K562 (cell line): ENCODE measurements at regions not wholly inside any gene's neighbourhood (a gene's known extent, or its start where the extent isn't known, plus 50 kb on each side); places are given as distances from the start of the nearest gene placed in this dataset.

Experiments used
- ATAC-seq: fragments of 200-7000 bp; cut with Tn5 transposase; 3 replicates; pipeline ENCODE4 v1.9.1; 2020; ENCODE audit warnings: moderate library complexity
- BruUV-seq: library from RNA; stranded (reverse); fragments of 400-500 nt; replicated peaks from 2 replicates; lab custom pipeline; 2021; lab: Mats Ljungman, UMichigan
- CTCF ChIA-PET: fragments of 300-600 bp; formaldehyde crosslinking; extraction: SDS; loops from one replicate; lab custom pipeline; 2021; ENCODE audit warnings: low intra/inter-chr PET ratio; lab: Yijun Ruan, JAX
- POLR2A ChIA-PET: fragments of 300-600, 350-650 bp; sonication (Branson Sonifier 250); formaldehyde crosslinking; extraction: SDS; loops from one replicate; lab custom pipeline; 2021; ENCODE audit warnings: antibody characterized with exemption, inconsistent platforms; lab: Yijun Ruan, JAX
- DNase-seq, 4 experiments: peaks; one replicate each; pipeline versions ENCODE4 v3.0.0 to v3.0.0-alpha.2; 2011 to 2018; ENCODE audit warnings: low spot score in 3 of 4, mixed read lengths in 3 of 4; ENCODE audit errors: extremely low read depth in 1 of 4
- FAIRE-seq: peaks from 2 replicates; lab custom pipeline; 2011; peaks lifted over from hg19 to GRCh38; lab: Jason Lieb, UNC
- H2AFZ ChIP-seq: 2 replicates; pipeline ENCODE4 v1.6.0; 2011; ENCODE audit warnings: low read depth, low read length, control low read depth, inconsistent platforms
- H3K27ac ChIP-seq: fragments of 200-600 bp; 3 replicates; pipeline ENCODE4 v1.8.0; 2011; ENCODE audit warnings: low read depth, mild to moderate bottlenecking, control low read depth, inconsistent platforms, low read length, moderate library complexity, mixed read lengths; ENCODE audit errors: extremely low read depth
- H3K27me3 ChIP-seq, 2 experiments: fragments of 300-600 bp in 1 of 2; 2 replicates in 1 of 2; 3 replicates in 1 of 2; pipeline versions ENCODE4 v1.6.0 to v1.8.0; 2011; ENCODE audit warnings: inconsistent platforms in 2 of 2, low read length in 2 of 2, mild to moderate bottlenecking in 1 of 2, mixed read lengths in 1 of 2, moderate library complexity in 1 of 2; ENCODE audit not compliant: control insufficient read depth in 2 of 2, insufficient read depth in 2 of 2
- H3K36me3 ChIP-seq: fragments of 300-600 bp; 3 replicates; pipeline ENCODE4 v1.8.0; 2011; ENCODE audit warnings: mild to moderate bottlenecking, low read length, inconsistent platforms; ENCODE audit not compliant: control insufficient read depth, insufficient read depth
- H3K4me1 ChIP-seq, 2 experiments: fragments of 200-600 bp in 1 of 2; replicated peaks in 1 of 2; 2 replicates in 1 of 2; 3 replicates in 1 of 2; pipeline versions ENCODE4 v1.5.1 to v1.8.0; 2011; ENCODE audit warnings: inconsistent platforms in 2 of 2, low read length in 2 of 2, mild to moderate bottlenecking in 1 of 2, mixed read lengths in 1 of 2, moderate library complexity in 1 of 2; ENCODE audit not compliant: control insufficient read depth in 2 of 2, insufficient read depth in 2 of 2
- H3K4me2 ChIP-seq: 2 replicates; pipeline ENCODE4 v1.6.1; 2011; ENCODE audit warnings: low read length, control low read depth, inconsistent platforms, mixed read lengths; ENCODE audit not compliant: insufficient read depth
- H3K4me3 ChIP-seq: fragments of 200-600 bp; sonication (generic), shearing (Covaris generic); 2 replicates; pipeline ENCODE4 v1.5.1; 2016; ENCODE audit warnings: control low read depth, inconsistent platforms
- H3K79me2 ChIP-seq: fragments of 200-600 bp; 3 replicates; pipeline ENCODE4 v1.8.0; 2011; ENCODE audit warnings: low read length, inconsistent platforms; ENCODE audit not compliant: control insufficient read depth, insufficient read depth
- H3K9ac ChIP-seq, 2 experiments: 2 replicates each; pipeline versions ENCODE4 v1.6.0 to v1.6.1; 2011; ENCODE audit warnings: low read depth in 2 of 2, low read length in 2 of 2, control low read depth in 1 of 2, inconsistent platforms in 1 of 2, mild to moderate bottlenecking in 1 of 2, mixed read lengths in 1 of 2; ENCODE audit not compliant: insufficient read depth in 1 of 2
- H3K9me1 ChIP-seq: one replicate; pipeline ENCODE4 v1.6.0; 2011; ENCODE audit warnings: inconsistent platforms, mild to moderate bottlenecking, low read length, moderate library complexity; ENCODE audit not compliant: control insufficient read depth, insufficient read depth
- H3K9me3 ChIP-seq: replicated peaks from 2 replicates; pipeline ENCODE4 v1.5.1; 2011; ENCODE audit warnings: low read depth, low read length, inconsistent platforms; ENCODE audit not compliant: control insufficient read depth, insufficient read depth
- H4K20me1 ChIP-seq: replicated peaks from 2 replicates; pipeline ENCODE4 v1.6.1; 2011; ENCODE audit warnings: low read length, inconsistent platforms, mixed read lengths; ENCODE audit not compliant: control insufficient read depth, insufficient read depth
- CBFA2T3 ChIP-seq: fragments of 450-650 bp; IDR thresholded peaks from 2 replicates; pipeline ENCODE4 v1.6.1; 2017
- E2F3 ChIP-seq: fragments of 250-450 bp; sonication (Bioruptor Pico); IDR thresholded peaks from 2 replicates; pipeline ENCODE4 v1.4.0; 2020; ENCODE audit warnings: mild to moderate bottlenecking
- POLR3G ChIP-seq: IDR thresholded peaks from 2 replicates; pipeline ENCODE4 v1.6.1; 2011; ENCODE audit not compliant: insufficient read length, insufficient replicate concordance; ENCODE audit errors: extremely low read depth
- PTTG1 ChIP-seq: fragments of 450-650 bp; IDR thresholded peaks from 2 replicates; pipeline ENCODE4 v1.6.1; 2016; ENCODE audit warnings: low read depth, mild to moderate bottlenecking, missing genetic modification characterization, missing compliant biosample characterization
- TSC22D4 ChIP-seq: fragments of 450-650 bp; IDR thresholded peaks from 2 replicates; pipeline ENCODE4 v1.6.1; 2016; ENCODE audit warnings: missing genetic modification characterization, missing biosample characterization, control low read depth
- ZNF146 ChIP-seq: IDR thresholded peaks from one replicate; pipeline ENCODE4 v1.6.1; 2018; ENCODE audit warnings: missing compliant biosample characterization; ENCODE audit not compliant: unreplicated experiment
- ZNF282 ChIP-seq: sonication (generic); formaldehyde crosslinking; IDR thresholded peaks from 2 replicates; pipeline ENCODE4 v1.8.1; 2023; ENCODE audit warnings: missing genetic modification reagents
- ZNF766 ChIP-seq: fragments of 200-800 bp; sonication (Bioruptor generic); conservative IDR thresholded peaks from 2 replicates; pipeline ENCODE4 v1.6.1; 2016; ENCODE audit warnings: missing genetic modification characterization, missing compliant biosample characterization
- WGBS: fragments of 100-300 bp; shearing (Covaris generic); methylation state at CpG from one replicate; pipeline ENCODE4 v1.1.6; 2016; ENCODE audit warnings: low coverage, mixed read lengths; ENCODE audit not compliant: insufficient coverage; ENCODE audit errors: missing lambda C conversion rate; 5-methylcytosine and 5-hydroxymethylcytosine counted together
- in situ Hi-C: fragments of 300-500 bp; cut with MboI; formaldehyde crosslinking; loops from 4 replicates; pipeline ENCODE4 v1.15.0; 2018; ENCODE audit warnings: inconsistent platforms, mixed read lengths
- intact Hi-C: fragments of 100-400 bp; cut with micrococcal nuclease; formaldehyde crosslinking; loops from 2 replicates; pipeline ENCODE4 v1.14.2; 2022
- TF ChIP-seq, protein P1 (sequence below): fragments of 250-450 bp; sonication (Bioruptor Pico); IDR thresholded peaks from 2 replicates; pipeline ENCODE4 v1.5.0; 2022; ENCODE audit warnings: mild to moderate bottlenecking
- TF ChIP-seq, protein P2 (sequence below): fragments of 450-650 bp; IDR thresholded peaks from 2 replicates; pipeline ENCODE4 v1.6.1; 2016; ENCODE audit warnings: borderline replicate concordance
- TF ChIP-seq, protein P3 (sequence below): fragments of 250-450 bp; sonication (Bioruptor Pico); IDR thresholded peaks from 2 replicates; pipeline ENCODE4 v1.5.0; 2021

DNA sequence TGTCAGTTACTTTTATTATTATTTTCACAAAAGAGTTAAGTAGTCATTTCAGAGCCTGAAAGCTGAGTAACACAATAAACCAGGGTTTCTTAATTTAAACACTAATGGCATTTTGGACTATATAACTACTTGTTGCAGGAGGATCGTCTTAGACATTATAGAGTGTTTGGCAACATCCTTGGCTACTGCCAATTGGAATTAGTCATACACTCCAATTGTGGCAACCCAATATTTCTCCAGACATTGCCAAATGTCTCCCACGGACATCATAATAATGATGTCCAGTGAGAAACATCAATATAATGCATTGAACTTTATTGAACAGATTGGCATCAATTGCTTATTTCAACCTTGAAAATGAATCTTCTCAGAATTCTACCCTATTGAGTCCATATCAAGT, 441.9 kb upstream of the ADGRL4 start:
- ATAC-seq (no peak), DNase-seq (no peak), FAIRE-seq (no peak)
- CTCF ChIA-PET: no interaction called here
- 0% methylated on average over 2 of the region's 2 CpGs for WGBS
- Histone ChIP-seq H3K27ac (no peak overlapping the region), H3K4me1 (no peaks in the 10 kb centered on the region), H3K79me2 (no peaks in the 10 kb centered on the region), H3K36me3 (no peaks in the 10 kb centered on the region), H3K4me3 (no peak overlapping the region), H3K4me2 (no peak overlapping the region), H3K9ac (no peak overlapping the region), H3K27me3 (no peaks in the 10 kb centered on the region), H2AFZ (no peak overlapping the region), H3K9me1 (no peaks in the 10 kb centered on the region), H3K9me3 (no peaks in the 10 kb centered on the region), H4K20me1 (no peaks in the 10 kb centered on the region)
- POLR2A ChIA-PET: interaction anchor here (0.6 kb wide), 1 partner anchor 654 kb away, joined by 3 read pairs; no protein-coding TSS in a partner anchor
- BruUV-seq: no TSS peak
- TF ChIP-seq TSC22D4 (tag): no peak
- no peak for TF ChIP-seq POLR3G
- in situ Hi-C loops: no loop called here
- intact Hi-C loops: no loop called here

DNA sequence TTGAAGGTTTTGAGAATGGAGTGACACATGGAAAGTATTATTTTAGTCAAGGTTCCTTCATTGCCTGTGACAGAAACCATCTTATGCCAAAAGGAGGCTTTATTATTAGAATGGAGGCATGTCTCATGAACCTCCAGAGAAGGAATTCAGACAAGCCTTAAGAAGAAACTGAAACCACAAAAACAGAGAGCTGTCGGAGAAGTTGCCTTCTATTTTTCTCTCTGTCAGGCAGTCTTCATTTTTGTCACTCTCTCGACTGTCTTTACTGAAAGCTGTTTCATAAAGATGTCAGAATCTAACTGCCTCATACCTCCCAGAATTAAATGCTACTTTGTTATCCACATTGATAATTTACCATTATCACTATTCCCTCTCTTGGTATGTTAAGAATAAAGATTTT, 434.7 kb upstream of the ADGRL4 start:
- Histone ChIP-seq H3K36me3 (no peaks in the 10 kb centered on the region), H3K4me1 (no peaks in the 10 kb centered on the region), H3K4me2 (no peak overlapping the region), H3K9ac (no peak overlapping the region), H4K20me1 (no peaks in the 10 kb centered on the region), H3K9me3 (0 out of 2 replicates have a peak, but pooled peaks cover 2% of the 10 kb centered on the region), H3K27ac (no peak overlapping the region), H2AFZ (no peak overlapping the region), H3K4me3 (no peak overlapping the region), H3K9me1 (no peaks in the 10 kb centered on the region), H3K79me2 (no peaks in the 10 kb centered on the region), H3K27me3 (no peaks in the 10 kb centered on the region)
- CTCF ChIA-PET: no interaction called here
- no peak for FAIRE-seq
- no TSS peak for BruUV-seq
- DNase-seq: no peak
- no peak for ATAC-seq
- POLR2A ChIA-PET: no interaction called here
- in situ Hi-C loops (no loop called here), intact Hi-C loops (no loop called here)
- 0% methylated on average over 2 of the region's 2 CpGs for WGBS
- TF ChIP-seq ZNF766 (CRISPR knock-in tag): no peak
- TF ChIP-seq PTTG1 (tag): no peak
- TF ChIP-seq, protein P1, sequence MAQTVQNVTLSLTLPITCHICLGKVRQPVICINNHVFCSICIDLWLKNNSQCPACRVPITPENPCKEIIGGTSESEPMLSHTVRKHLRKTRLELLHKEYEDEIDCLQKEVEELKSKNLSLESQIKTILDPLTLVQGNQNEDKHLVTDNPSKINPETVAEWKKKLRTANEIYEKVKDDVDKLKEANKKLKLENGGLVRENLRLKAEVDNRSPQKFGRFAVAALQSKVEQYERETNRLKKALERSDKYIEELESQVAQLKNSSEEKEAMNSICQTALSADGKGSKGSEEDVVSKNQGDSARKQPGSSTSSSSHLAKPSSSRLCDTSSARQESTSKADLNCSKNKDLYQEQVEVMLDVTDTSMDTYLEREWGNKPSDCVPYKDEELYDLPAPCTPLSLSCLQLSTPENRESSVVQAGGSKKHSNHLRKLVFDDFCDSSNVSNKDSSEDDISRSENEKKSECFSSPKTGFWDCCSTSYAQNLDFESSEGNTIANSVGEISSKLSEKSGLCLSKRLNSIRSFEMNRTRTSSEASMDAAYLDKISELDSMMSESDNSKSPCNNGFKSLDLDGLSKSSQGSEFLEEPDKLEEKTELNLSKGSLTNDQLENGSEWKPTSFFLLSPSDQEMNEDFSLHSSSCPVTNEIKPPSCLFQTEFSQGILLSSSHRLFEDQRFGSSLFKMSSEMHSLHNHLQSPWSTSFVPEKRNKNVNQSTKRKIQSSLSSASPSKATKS (CRISPR knock-in tag): no peak
- TF ChIP-seq, protein P2, sequence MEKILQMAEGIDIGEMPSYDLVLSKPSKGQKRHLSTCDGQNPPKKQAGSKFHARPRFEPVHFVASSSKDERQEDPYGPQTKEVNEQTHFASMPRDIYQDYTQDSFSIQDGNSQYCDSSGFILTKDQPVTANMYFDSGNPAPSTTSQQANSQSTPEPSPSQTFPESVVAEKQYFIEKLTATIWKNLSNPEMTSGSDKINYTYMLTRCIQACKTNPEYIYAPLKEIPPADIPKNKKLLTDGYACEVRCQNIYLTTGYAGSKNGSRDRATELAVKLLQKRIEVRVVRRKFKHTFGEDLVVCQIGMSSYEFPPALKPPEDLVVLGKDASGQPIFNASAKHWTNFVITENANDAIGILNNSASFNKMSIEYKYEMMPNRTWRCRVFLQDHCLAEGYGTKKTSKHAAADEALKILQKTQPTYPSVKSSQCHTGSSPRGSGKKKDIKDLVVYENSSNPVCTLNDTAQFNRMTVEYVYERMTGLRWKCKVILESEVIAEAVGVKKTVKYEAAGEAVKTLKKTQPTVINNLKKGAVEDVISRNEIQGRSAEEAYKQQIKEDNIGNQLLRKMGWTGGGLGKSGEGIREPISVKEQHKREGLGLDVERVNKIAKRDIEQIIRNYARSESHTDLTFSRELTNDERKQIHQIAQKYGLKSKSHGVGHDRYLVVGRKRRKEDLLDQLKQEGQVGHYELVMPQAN: no peak
- no peak for TF ChIP-seq CBFA2T3
- TF ChIP-seq, protein P3, sequence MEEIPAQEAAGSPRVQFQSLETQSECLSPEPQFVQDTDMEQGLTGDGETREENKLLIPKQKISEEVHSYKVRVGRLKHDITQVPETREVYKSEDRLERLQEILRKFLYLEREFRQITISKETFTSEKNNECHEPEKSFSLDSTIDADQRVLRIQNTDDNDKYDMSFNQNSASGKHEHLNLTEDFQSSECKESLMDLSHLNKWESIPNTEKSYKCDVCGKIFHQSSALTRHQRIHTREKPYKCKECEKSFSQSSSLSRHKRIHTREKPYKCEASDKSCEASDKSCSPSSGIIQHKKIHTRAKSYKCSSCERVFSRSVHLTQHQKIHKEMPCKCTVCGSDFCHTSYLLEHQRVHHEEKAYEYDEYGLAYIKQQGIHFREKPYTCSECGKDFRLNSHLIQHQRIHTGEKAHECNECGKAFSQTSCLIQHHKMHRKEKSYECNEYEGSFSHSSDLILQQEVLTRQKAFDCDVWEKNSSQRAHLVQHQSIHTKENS (CRISPR knock-in tag): no peak
- no peak for TF ChIP-seq ZNF146 (CRISPR knock-in tag)
- no peak for TF ChIP-seq E2F3 (CRISPR knock-in tag)
- TF ChIP-seq ZNF282 (CRISPR knock-in tag): no peak
